Vagina (tissue), 2 donors: ENCODE measurements at regions not wholly inside any gene's neighbourhood (a gene's known extent, or its start where the extent isn't known, plus 50 kb on each side); places are given as distances from the start of the nearest gene placed in this dataset.
A peak's percentile ranks its signal among the peaks of the same experiment; 100 is the strongest.

ENCODE experiments used
- DNase-seq, 2 donors: peaks; one replicate each; pipeline ENCODE4 v3.0.0-alpha.2; 2017; ENCODE audit errors: extremely low spot score in 2 of 2
- H3K27ac ChIP-seq: fragments of 200-600 bp; sonication (generic); one replicate; pipeline ENCODE4 v1.5.1; 2019
- H3K27me3 ChIP-seq: fragments of 200-600 bp; sonication (generic); one replicate; pipeline ENCODE4 v1.5.1; 2019
- H3K36me3 ChIP-seq, 2 donors: fragments of 200-600 bp; sonication (generic); one replicate each; pipeline ENCODE4 v1.5.1; 2017 to 2019
- H3K4me1 ChIP-seq: fragments of 200-600 bp; sonication (generic); one replicate; pipeline ENCODE4 v1.5.1; 2019
- H3K4me3 ChIP-seq, 2 donors: fragments of 200-600 bp; sonication (generic); 1 replicate in 1 of 2; 2 replicates in 1 of 2; pipeline ENCODE4 v1.5.1; 2016 to 2019
- H3K9me3 ChIP-seq: fragments of 200-600 bp; sonication (generic); one replicate; pipeline ENCODE4 v1.5.1; 2019
- CTCF ChIP-seq, 3 experiments: fragments of 450-650 bp in 2 of 3; fragments of 200-600 bp in 1 of 3; sonication (generic) in 1 of 3; IDR thresholded peaks; one replicate each; pipeline ENCODE4 v1.5.1; 2017 to 2019; ENCODE audit warnings: antibody characterized with exemption in 3 of 3, mild to moderate bottlenecking in 2 of 3, moderate library complexity in 2 of 3
- POLR2A ChIP-seq, 2 donors: fragments of 450-650 bp; IDR thresholded peaks; one replicate each; pipeline ENCODE4 v1.6.1; 2017; ENCODE audit warnings: antibody characterized with exemption in 2 of 2, mild to moderate bottlenecking in 2 of 2, moderate library complexity in 2 of 2
- POLR2AphosphoS5 ChIP-seq, 2 donors: sonication (generic); formaldehyde crosslinking; IDR thresholded peaks; one replicate each; pipeline ENCODE4 v1.9.0; 2017; ENCODE audit warnings: antibody characterized with exemption in 2 of 2, mild to moderate bottlenecking in 2 of 2, low read depth in 1 of 2; ENCODE audit not compliant: insufficient read depth in 1 of 2
- intact Hi-C: fragments of 100-400 bp; cut with DNase I; formaldehyde crosslinking; loops from one replicate; pipeline ENCODE4 v1.15.1; 2023

GRCh38 chr14:54175298-54175942 is 218.8 kb upstream of the BMP4 start:
- H3K4me1 ChIP-seq, result peaks cover 50% of the 10 kb centered on the region
- H3K27ac ChIP-seq, result peak overlapping the region; percentile 51

GRCh38 chr14:54177019-54177418 is 219.8 kb upstream of the CDKN3 start:
- Histone ChIP-seq H3K27ac (no peak overlapping the region), H3K36me3 (no peaks in the 10 kb centered on the region), H3K27me3 (no peaks in the 10 kb centered on the region), H3K9me3 (no peaks in the 10 kb centered on the region), H3K4me3 (no peak overlapping the region), H3K4me1 (peaks cover 50% of the 10 kb centered on the region)
- TF ChIP-seq POLR2AphosphoS5 (IDR thresholded peaks at IDR 0.05; ENCODE audit: insufficient read depth in 1 of 2, low read depth in 1 of 2) (no peak), POLR2A (IDR thresholded peaks at IDR 0.05) (no peak), CTCF (IDR thresholded peaks at IDR 0.05) (no peak)
- intact Hi-C loops, result loop anchor here (10.0 kb wide), 1 partner anchor 642 kb away; no protein-coding TSS in a partner anchor
- DNase-seq, result no peak

More at GRCh38 chr14:54175298-54175942, 218.8 kb upstream of the BMP4 start:
- no peak for DNase-seq
- H3K27me3 ChIP-seq, result no peaks in the 10 kb centered on the region
- H3K36me3 ChIP-seq, result no peaks in the 10 kb centered on the region
- peak; percentile 60 to 85 (median 61) for TF ChIP-seq CTCF (IDR thresholded peaks at IDR 0.05)
- TF ChIP-seq POLR2AphosphoS5 (IDR thresholded peaks at IDR 0.05; ENCODE audit: insufficient read depth in 1 of 2, low read depth in 1 of 2), result peak in 1 of 2 donors; percentile 13
- TF ChIP-seq POLR2A (IDR thresholded peaks at IDR 0.05), result no peak
- intact Hi-C loops, result loop anchor here (10.0 kb wide), 1 partner anchor 641 kb away; no protein-coding TSS in a partner anchor
- no peaks in the 10 kb centered on the region for H3K9me3 ChIP-seq
- H3K4me3 ChIP-seq, result no peak overlapping the region

DNA sequence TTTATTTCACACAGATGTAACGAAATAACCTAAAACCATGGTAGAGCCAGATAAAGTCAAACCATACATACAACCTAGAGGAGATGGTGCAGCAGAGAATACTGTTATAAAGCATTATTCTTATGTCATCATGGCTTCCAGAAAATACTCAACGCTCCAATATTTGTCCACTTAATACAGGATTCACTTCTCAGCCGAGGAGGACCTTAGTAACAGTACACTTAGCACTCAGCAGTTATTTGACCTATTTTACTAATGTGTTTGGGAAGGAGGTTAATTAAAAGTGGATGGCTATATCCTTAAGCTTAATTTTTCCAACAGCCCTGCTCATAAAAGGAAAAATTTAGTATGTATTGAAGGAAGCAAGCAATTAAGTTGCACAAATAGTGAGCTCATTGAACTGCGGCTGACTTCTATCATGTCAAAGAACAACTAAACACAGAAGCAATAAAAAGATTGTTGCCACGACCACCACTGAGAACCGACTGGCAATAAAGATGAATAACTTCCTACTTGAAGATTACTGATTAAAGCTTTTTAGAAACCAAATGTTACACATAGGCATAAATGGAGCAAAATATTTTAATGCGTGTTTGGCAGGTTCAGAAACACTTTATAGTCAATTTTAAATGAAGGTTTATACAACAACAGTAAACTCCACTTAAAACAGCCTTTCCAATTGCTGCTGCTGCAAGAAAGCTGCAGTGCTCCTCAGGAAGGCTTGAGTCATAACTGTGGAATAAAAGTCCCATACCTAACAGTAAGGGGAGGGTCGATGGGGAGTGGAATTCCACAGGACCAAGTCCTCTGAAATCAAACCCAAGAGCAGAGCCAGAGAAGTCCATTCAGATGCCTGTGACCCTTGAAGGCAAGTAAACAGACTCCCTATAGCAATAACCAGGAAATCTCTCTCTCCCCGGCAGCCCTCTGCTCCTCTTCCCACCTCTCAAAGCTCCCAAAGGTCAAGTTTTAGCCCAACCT is 218.9 kb upstream of the CDKN3 start:
- H3K27ac ChIP-seq, result peak overlapping the region; percentile 15
- no peaks in the 10 kb centered on the region for H3K27me3 ChIP-seq
- no peaks in the 10 kb centered on the region for H3K9me3 ChIP-seq
- H3K4me1 ChIP-seq, result peaks cover 44% of the 10 kb centered on the region
- no peak overlapping the region for H3K4me3 ChIP-seq
- TF ChIP-seq POLR2AphosphoS5 (IDR thresholded peaks at IDR 0.05; ENCODE audit: insufficient read depth in 1 of 2, low read depth in 1 of 2) (peak in 1 of 2 donors; percentile 34), POLR2A (IDR thresholded peaks at IDR 0.05) (no peak), CTCF (IDR thresholded peaks at IDR 0.05) (no peak)
- DNase-seq, result no peak
- H3K36me3 ChIP-seq, result no peaks in the 10 kb centered on the region
- intact Hi-C loops, result loop anchor here (10.0 kb wide), 1 partner anchor 643 kb away; no protein-coding TSS in a partner anchor

GRCh38 chr14:54182419-54183045 is 214.3 kb upstream of the CDKN3 start:
- H3K36me3 ChIP-seq, result no peaks in the 10 kb centered on the region
- H3K27me3 ChIP-seq, result no peaks in the 10 kb centered on the region
- H3K4me1 ChIP-seq, result peaks cover 11% of the 10 kb centered on the region
- intact Hi-C loops, result no loop called here
- DNase-seq, result no peak
- H3K9me3 ChIP-seq, result no peaks in the 10 kb centered on the region
- TF ChIP-seq CTCF (IDR thresholded peaks at IDR 0.05) (no peak), POLR2AphosphoS5 (IDR thresholded peaks at IDR 0.05; ENCODE audit: insufficient read depth in 1 of 2, low read depth in 1 of 2) (no peak), POLR2A (IDR thresholded peaks at IDR 0.05) (no peak)
- H3K4me3 ChIP-seq, result no peak overlapping the region
- H3K27ac ChIP-seq, result no peak overlapping the region
